ENCODE measurements at regions not wholly inside any gene's neighbourhood (a gene's known extent, or its start where the extent isn't known, plus 50 kb on each side); places are given as distances from the start of the nearest gene placed in this dataset.
"Not testable (repeated sequence)": the region's sequence is repeated elsewhere in the genome, so short reads cannot be mapped to it uniquely, and the experiment has no call there.

DNA sequence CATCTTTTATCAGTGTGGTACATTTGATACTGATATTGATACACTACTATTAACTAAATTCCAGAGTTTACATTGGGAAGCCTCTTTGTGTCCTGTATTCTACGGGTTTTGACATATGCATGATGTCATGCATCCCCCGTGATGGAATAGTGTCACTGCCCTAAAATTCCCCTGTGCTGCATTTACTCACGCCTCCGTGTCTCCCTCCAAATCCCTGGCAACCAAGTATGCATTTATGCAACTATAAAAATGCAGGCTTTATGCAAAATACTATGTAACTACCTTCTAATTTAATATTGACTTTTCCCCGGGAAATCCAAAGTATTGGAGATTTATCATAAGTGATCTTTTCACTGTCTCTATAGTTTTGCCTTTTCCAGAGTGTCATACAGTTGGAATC, 453.7 kb upstream of the RUNX1 start:
- Histone ChIP-seq H3K79me2 (ENCODE audit: insufficient read depth, low read length) (no peaks in the 10 kb centered on the region), H3K27me3 (ENCODE audit: control insufficient read depth in 2 of 2, insufficient read depth in 2 of 2, low read length in 2 of 2) (no peaks in the 10 kb centered on the region), H3K4me3 (replicated peaks in 1 of 3; ENCODE audit: low read depth in 2 of 3, low read length in 3 of 3) (no peak overlapping the region), H3K36me3 (replicated peaks in 1 of 2; ENCODE audit: control insufficient read depth in 1 of 2, insufficient read depth in 2 of 2, low read length in 2 of 2) (no peaks in the 10 kb centered on the region), H3K4me1 (ENCODE audit: control insufficient read depth in 1 of 2, insufficient read depth in 2 of 2, low read length in 2 of 2) (peaks cover 5 to 12% of the 10 kb centered on the region in 2 donors), H3K27ac (ENCODE audit: low read depth in 1 of 2, low read length in 2 of 2) (no peak overlapping the region), H4K20me1 (ENCODE audit: insufficient read depth, low read length) (no peaks in the 10 kb centered on the region), H2AFZ (ENCODE audit: insufficient read depth, low read depth, low read length, poor library complexity, severe bottlenecking) (no peak overlapping the region), H3K9ac (ENCODE audit: insufficient read depth, low read length, poor library complexity, severe bottlenecking) (no peak overlapping the region), H3K4me2 (replicated peaks; ENCODE audit: extremely low read depth, low read length, poor library complexity, severe bottlenecking) (no peak overlapping the region), H3K9me3 (replicated peaks in 1 of 2; ENCODE audit: control insufficient read depth in 1 of 2, insufficient read depth in 1 of 2, low read length in 2 of 2) (no peaks in the 10 kb centered on the region)
- no peak for DNase-seq
- no peaks in the 10 kb centered on the region for H3K36me3 Mint-ChIP-seq
- peaks cover 14% of the 10 kb centered on the region for H3K4me1 Mint-ChIP-seq
- H3K9me3 Mint-ChIP-seq: peaks cover 0 to 4% (median 0%) of the 10 kb centered on the region in 7 donors
- 80% methylated on average over 1 of the region's 5 CpGs for WGBS (ENCODE audit: insufficient coverage)
- no peak overlapping the region for H3K4me3 Mint-ChIP-seq
- H3K27me3 Mint-ChIP-seq (ENCODE audit: low read depth in 3 of 3): peaks cover 0 to 4% (median 4%) of the 10 kb centered on the region in 3 donors
- intact Hi-C loops (cut with micrococcal nuclease): no loop called here
- TF ChIP-seq, protein P1, sequence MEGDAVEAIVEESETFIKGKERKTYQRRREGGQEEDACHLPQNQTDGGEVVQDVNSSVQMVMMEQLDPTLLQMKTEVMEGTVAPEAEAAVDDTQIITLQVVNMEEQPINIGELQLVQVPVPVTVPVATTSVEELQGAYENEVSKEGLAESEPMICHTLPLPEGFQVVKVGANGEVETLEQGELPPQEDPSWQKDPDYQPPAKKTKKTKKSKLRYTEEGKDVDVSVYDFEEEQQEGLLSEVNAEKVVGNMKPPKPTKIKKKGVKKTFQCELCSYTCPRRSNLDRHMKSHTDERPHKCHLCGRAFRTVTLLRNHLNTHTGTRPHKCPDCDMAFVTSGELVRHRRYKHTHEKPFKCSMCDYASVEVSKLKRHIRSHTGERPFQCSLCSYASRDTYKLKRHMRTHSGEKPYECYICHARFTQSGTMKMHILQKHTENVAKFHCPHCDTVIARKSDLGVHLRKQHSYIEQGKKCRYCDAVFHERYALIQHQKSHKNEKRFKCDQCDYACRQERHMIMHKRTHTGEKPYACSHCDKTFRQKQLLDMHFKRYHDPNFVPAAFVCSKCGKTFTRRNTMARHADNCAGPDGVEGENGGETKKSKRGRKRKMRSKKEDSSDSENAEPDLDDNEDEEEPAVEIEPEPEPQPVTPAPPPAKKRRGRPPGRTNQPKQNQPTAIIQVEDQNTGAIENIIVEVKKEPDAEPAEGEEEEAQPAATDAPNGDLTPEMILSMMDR (IDR thresholded peaks at IDR 0.05): no peak
- H3K27ac Mint-ChIP-seq: no peak overlapping the region

DNA sequence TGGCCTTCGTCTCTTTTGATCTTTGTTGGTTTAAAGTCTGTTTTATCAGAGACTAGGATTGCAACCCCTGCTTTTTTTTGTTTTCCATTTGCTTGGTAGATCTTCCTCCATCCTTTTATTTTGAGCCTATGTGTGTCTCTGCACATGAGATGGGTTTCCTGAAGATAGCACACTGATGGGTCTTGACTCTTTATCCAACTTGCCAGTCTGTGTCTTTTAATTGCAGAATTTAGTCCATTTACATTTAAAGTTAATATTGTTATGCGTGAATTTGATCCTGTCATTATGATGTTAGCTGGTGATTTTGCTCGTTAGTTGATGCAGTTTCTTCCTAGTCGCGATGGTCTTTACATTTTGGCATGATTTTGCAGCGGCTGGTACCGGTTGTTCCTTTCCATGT, 448.4 kb upstream of the RUNX1 start:
- H3K4me3 Mint-ChIP-seq; H3K27ac ChIP-seq (ENCODE audit: low read depth in 1 of 2, low read length in 2 of 2); H3K27me3 ChIP-seq (ENCODE audit: control insufficient read depth in 2 of 2, insufficient read depth in 2 of 2, low read length in 2 of 2); H3K27me3 Mint-ChIP-seq (ENCODE audit: low read depth in 3 of 3); intact Hi-C loops (cut with micrococcal nuclease); H4K20me1 ChIP-seq (ENCODE audit: insufficient read depth, low read length); DNase-seq; H3K36me3 ChIP-seq (replicated peaks in 1 of 2; ENCODE audit: control insufficient read depth in 1 of 2, insufficient read depth in 2 of 2, low read length in 2 of 2); H3K4me3 ChIP-seq (replicated peaks in 1 of 3; ENCODE audit: low read depth in 2 of 3, low read length in 3 of 3); H3K9me3 ChIP-seq (replicated peaks in 1 of 2; ENCODE audit: control insufficient read depth in 1 of 2, insufficient read depth in 1 of 2, low read length in 2 of 2); H3K4me1 Mint-ChIP-seq; H3K36me3 Mint-ChIP-seq; H3K9ac ChIP-seq (ENCODE audit: insufficient read depth, low read length, poor library complexity, severe bottlenecking); H3K4me2 ChIP-seq (replicated peaks; ENCODE audit: extremely low read depth, low read length, poor library complexity, severe bottlenecking); H2AFZ ChIP-seq (ENCODE audit: insufficient read depth, low read depth, low read length, poor library complexity, severe bottlenecking); H3K9me3 Mint-ChIP-seq; H3K27ac Mint-ChIP-seq; H3K4me1 ChIP-seq (ENCODE audit: control insufficient read depth in 1 of 2, insufficient read depth in 2 of 2, low read length in 2 of 2); H3K79me2 ChIP-seq (ENCODE audit: insufficient read depth, low read length): not testable (repeated sequence)
- no CpG with 5 or more reads among the region's 7 CpGs for WGBS (ENCODE audit: insufficient coverage)

Data from CD14-positive monocyte (primary cell).